Kidney epithelial cell (primary cell): ENCODE measurements at regions not wholly inside any gene's neighbourhood (a gene's known extent, or its start where the extent isn't known, plus 50 kb on each side); places are given as distances from the start of the nearest gene placed in this dataset.

Experiments
- DNase-seq: peaks from one replicate; pipeline ENCODE4 v3.0.0-alpha.2; 2010; ENCODE audit warnings: low read depth
- H3K27me3 ChIP-seq: 2 replicates; pipeline ENCODE4 v1.6.0; 2011; ENCODE audit warnings: low read length; ENCODE audit not compliant: control insufficient read depth, insufficient read depth
- H3K36me3 ChIP-seq: 2 replicates; pipeline ENCODE4 v1.5.1; 2011; ENCODE audit warnings: low read length; ENCODE audit not compliant: control insufficient read depth, insufficient read depth
- H3K4me3 ChIP-seq: 2 replicates; pipeline ENCODE4 v1.5.1; 2011; ENCODE audit warnings: low read depth, mild to moderate bottlenecking, control low read depth, low read length
- CTCF ChIP-seq: IDR thresholded peaks from 2 replicates; pipeline ENCODE4 v1.5.1; 2011; ENCODE audit warnings: mild to moderate bottlenecking, moderate library complexity, low read length, control low read depth, inconsistent platforms; ENCODE audit not compliant: insufficient read depth, poor library complexity, severe bottlenecking

- Histone ChIP-seq H3K4me3 (no peak overlapping the region), H3K36me3 (no peaks in the 10 kb centered on the region), H3K27me3 (no peaks in the 10 kb centered on the region)
- no peak for TF ChIP-seq CTCF
- DNase-seq: no peak
These were observed 228.0 kb downstream of the FOXL1 start for GRCh38 chr16:86806181-86806837.

GRCh38 chr16:86806838-86807351 lies 228.5 kb downstream of the FOXL1 start:
- TF ChIP-seq CTCF: no peak
- H3K36me3 ChIP-seq: no peaks in the 10 kb centered on the region
- DNase-seq: no peak
- no peaks in the 10 kb centered on the region for H3K27me3 ChIP-seq
- H3K4me3 ChIP-seq: no peak overlapping the region

DNA sequence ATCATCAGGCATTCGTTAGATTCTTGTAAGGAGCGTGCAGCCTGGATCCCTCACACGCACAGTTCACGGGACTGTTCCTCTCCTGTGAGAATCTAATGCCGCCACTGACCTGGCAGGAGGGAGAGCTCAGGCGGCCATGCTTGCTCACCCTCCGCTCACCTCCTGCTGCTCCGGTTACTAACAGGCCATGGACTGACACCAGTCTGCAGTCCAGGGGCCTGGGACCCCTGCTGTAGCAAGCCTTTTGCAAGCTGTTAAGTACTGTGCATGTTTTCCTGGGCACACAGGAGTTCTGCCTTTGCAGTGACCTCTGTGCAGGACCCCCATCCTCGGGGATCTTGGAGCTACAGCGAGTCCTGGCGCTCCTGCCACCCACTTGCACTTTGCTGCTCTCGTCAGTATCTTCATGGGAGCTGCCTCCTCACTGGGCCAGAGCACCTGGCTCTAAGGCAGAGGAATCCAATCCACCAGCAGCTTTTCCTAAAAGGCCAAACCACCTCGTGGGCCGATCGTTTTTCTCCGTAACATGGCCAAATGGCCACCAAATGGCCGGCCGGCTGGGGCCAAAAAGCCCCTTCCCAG lies 230.6 kb downstream of the FOXL1 start:
- no peak for DNase-seq
- Histone ChIP-seq H3K27me3 (no peaks in the 10 kb centered on the region), H3K36me3 (no peaks in the 10 kb centered on the region), H3K4me3 (no peak overlapping the region)
- no peak for TF ChIP-seq CTCF

DNA sequence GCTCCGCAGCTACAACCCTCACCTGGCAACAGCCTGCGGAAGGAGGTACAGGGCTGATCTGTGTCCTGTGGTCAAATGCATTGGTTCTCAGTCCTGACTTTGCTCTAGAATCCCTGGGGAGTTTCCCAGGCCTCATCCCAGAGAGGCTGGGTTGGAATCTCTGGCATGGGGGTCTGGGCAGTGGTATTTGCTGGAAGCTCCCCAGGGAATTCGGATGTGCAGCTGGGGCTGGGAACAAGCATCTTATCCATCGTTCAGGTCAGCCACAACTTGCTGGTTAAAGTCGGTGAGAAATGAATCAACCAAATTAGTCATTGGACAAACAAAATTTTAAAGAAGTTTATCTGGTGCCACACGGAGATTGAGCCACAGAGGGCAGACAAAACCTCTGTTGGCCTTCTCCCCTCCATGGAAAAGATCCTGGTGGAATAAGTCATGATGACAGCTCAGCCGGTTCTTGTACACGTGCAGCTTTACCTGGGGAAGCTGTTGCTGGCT lies 231.2 kb downstream of the FOXL1 start:
- Histone ChIP-seq H3K36me3 (no peaks in the 10 kb centered on the region), H3K27me3 (no peaks in the 10 kb centered on the region), H3K4me3 (no peak overlapping the region)
- TF ChIP-seq CTCF: peak; percentile 11
- DNase-seq: peak; percentile 67

- Histone ChIP-seq H3K36me3 (no peaks in the 10 kb centered on the region), H3K4me3 (no peak overlapping the region), H3K27me3 (no peaks in the 10 kb centered on the region)
- no peak for TF ChIP-seq CTCF
- no peak for DNase-seq
These were observed 231.7 kb downstream of the FOXL1 start for GRCh38 chr16:86810062-86810461.

- TF ChIP-seq CTCF: no peak
- Histone ChIP-seq H3K27me3 (no peaks in the 10 kb centered on the region), H3K4me3 (no peak overlapping the region), H3K36me3 (no peaks in the 10 kb centered on the region)
- no peak for DNase-seq
These were observed 234.1 kb downstream of the FOXL1 start for GRCh38 chr16:86812363-86812970.
